ENCODE measurements at regions not wholly inside any gene's neighbourhood (a gene's known extent, or its start where the extent isn't known, plus 50 kb on each side); places are given as distances from the start of the nearest gene placed in this dataset.
"Not testable (repeated sequence)": the region's sequence is repeated elsewhere in the genome, so short reads cannot be mapped to it uniquely, and the experiment has no call there.

DNA sequence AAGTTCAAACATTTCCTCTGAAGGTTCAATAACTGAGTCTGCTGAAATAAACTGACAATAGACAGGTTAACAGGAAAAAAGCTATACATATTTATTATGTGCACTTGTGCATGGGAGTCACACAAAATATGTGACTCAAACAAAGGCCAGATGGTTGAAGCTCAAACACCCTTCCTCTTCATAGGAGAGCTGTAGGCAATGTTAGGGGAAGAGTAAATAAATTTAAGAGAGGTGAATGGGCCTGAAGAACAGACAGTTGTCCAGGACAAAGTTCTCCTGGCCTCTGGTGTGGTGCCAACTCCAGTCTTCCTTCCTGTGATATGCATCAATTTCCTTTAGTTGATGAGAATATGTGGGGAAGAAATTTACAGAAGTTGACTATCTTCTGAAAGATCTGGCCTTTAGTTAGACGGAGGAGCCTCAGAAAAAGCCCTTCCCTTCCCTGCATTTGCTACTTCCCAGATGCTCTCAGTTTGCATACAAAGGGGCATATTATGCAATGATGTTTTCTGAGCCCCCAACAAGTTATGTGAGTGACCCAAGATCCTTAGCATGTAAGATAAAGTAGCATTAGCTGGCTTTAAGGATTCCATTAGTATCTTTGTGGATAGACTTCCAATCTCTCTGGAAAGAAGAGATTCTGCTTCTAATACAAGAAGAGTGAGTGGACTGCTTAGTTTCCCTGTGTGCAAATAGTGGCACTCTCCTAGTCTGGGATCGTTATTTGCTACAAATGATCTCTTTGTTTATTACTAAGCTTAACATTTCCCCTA lies 96.4 kb upstream of the IGSF10 start:
- DNase-seq, result no peak
- intact Hi-C loops (cut with DNase I), result no loop called here

DNA sequence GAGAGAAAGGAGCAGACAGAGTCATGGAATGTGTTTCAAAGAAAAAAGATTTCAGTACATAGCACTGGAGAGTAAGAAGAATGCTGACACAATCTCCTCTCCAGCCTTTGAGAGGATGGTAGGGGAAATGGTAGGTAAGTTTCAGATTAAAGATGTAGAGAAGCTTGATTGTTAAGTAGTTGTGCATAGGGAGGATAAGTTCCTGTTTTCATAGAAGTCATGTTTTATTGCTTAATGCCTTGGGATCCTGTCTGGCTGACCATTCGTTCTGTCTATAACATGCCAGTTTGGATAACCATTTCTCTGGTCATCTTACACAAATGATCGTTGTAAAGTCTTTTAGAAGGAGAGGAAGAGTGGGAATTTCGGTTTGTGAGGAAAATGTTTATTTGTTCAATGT lies 95.7 kb upstream of the IGSF10 start:
- DNase-seq, result no peak
- intact Hi-C loops (cut with DNase I), result no loop called here

DNA sequence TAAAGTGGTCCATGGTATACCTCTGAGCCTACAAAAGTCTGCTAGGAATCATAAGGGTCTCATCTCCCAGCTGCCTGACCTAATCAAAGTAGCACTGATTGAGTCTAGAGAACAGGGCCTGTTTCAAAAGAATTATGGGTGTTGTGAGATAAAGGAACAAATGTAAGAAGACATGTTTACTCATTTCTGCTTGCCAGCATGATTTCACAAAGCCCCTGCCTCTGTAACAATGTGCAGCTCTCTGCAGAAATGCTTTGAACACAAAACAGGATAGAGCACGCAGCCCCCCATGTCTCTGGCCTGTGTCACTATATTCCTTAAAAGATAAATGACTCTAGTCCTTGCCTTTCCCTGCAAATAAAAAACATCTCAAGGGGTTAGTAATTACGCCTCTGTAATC lies 94.7 kb upstream of the IGSF10 start:
- no peak for DNase-seq

DNA sequence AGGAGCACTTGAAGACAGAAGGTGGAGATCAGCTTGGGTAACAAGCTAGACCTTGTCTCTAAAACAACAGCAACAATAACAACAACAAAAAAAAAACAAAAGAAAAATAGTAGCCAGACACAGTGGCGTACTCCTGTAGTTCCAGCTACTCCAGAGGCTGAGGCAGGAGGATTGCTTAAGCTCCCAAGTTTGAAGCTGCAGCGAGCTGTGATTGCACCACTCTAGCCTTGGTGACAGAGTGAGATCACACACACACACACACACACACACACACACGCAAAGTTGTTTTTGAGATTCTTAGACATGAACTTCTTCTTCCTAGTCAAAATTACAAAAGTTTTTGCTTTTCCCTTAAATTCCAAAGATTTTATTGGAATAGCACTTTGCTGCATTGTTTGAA lies 93.0 kb upstream of the IGSF10 start:
- intact Hi-C loops (cut with DNase I), result no loop called here
- no peak for DNase-seq

More for the DNA sequence above, 94.7 kb upstream of the IGSF10 start:
- intact Hi-C loops (cut with DNase I), result no loop called here

DNA sequence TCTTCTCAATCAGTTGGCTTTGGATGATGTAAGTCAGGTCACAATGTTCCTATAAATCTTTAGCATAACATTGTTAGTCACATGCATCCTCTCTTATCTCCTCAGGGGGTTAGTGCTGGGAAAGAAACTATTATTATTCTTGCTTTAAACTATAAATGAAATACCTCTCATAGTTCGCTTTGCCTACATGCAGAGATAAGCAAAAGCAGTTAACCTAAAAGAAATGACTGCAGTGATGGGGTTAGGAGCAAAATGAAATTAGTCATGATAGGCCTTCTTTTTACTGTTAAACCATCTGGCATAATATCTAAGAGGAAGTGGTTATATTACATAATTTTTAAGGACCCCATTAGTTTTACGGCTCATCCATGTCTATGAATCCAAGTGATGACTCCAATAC lies 91.7 kb upstream of the IGSF10 start:
- intact Hi-C loops (cut with DNase I), result no loop called here
- no peak for DNase-seq

DNA sequence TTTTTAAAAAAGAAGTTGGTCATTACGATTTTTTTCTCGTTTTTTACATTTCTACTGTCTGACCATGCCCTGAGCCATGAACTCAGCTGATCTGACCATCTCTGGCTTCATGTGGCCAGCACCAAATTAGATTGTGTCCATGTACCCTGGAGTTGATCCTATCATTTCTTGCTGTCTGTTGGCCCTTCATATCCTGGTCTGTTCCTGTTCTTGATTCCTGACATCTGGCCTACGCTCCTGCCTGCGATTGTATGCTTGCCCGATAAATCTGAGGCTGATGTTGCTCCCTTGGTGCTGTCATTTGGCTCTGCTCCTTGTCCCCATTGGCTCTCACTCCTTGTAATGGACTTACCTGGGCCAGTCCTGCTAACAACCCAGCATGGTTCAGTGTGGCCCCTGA lies 89.8 kb upstream of the IGSF10 start:
- no peak for DNase-seq
- intact Hi-C loops (cut with DNase I), result no loop called here

DNA sequence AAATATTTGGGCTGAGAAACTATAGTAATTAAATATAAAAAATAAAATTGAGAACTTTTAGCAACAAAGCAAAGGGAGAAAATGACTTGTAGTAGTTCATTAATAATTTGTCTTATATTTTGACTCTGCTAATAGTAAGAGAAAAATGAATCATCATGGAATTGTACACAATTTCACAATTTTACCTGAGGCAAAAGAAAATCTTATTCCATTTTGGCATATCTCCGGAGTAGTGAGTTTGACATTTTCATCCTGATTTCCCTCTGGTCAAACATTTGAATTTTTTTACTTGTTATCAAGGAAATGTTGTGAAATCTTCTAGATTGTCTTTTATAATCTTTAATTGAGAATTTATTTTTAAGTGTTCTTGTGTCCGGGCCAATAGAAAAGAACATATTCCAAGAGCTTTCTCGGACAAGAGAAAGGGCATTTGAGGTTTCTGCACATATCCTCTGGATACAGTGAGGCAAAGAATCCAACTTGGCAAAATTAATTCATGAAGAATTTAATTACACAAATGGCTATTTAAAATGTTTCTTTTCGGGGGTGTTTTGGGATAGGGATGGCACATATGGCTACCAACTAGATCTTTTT lies 89.3 kb upstream of the IGSF10 start:
- DNase-seq, result no peak
- intact Hi-C loops (cut with DNase I), result no loop called here

DNA sequence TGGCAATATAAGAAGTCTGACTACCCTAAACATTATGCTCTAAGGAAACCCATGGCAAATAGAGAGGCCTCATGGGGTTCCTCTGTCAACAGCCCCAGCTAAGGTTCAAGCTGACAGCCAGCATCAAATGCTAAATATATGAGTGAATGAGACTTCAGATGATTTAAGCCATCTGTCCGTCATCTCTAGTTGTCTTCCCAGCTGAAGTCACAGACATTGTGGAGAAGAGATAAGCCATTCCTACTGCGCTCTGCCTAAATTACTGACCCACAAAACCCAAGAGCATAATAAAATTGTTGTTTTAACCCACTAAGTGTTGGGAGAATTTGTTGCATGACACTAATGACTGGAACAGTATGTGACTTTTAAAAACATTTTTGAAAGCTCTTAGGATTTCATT lies 87.3 kb upstream of the IGSF10 start:
- intact Hi-C loops (cut with DNase I), result no loop called here
- no peak for DNase-seq

DNA sequence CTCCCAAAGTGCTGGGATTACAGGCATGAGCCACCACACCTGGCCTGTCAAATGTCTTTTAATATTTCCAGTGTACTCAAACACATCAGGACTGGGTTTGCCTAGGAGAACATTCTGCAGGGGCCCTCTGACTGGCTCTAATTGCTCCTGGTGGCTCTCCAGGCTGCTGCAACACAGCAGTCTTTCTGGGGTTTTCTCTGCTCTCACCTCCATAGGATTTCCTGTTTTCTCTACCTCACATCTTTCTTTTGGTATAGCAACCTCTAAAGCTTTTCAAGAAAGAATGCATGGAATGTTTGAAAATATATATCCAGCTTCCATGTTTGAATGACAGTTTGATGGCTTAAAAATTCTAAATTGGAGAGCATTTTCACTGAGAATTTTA lies 83.3 kb upstream of the IGSF10 start:
- intact Hi-C loops (cut with DNase I), result no loop called here
- DNase-seq, result no peak

DNA sequence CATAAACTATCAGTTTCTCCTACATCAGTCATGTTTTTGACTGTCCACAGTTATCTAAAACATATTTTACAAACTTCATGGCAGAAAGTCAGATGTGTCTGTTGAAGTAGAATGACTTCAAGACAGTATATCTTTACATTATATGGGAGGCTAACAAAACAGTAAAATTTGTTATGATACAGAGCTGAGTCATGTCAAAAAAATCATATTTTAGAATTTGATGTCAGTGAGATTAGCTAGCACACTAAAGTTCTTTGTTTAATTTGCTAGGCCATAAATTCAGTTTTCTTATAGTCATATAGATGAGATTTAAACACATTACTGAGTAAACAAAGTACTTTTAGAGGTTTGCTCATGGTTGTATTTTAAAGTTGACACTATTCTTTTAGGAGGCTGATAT lies 80.3 kb upstream of the IGSF10 start:
- intact Hi-C loops (cut with DNase I), result no loop called here
- DNase-seq, result no peak

DNA sequence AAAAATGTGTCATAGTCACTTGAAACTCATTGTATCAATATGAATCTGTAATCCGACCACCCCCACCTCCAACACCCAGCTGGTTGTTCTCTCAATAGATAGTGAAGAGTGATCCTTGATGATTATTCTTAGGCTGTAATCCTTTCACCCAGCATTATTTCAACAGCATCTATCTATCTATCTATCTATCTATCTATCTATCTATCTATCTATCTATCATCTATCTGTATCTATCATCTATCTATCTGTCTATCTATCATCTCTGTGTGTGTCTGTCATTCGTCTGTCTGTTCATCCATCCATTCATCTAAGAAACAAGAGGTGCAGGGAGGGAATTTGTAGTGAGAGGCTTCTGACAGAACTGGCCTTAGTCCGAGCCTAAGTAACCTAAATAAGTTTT lies 78.7 kb upstream of the IGSF10 start:
- intact Hi-C loops (cut with DNase I), result no loop called here
- no peak for DNase-seq

DNA sequence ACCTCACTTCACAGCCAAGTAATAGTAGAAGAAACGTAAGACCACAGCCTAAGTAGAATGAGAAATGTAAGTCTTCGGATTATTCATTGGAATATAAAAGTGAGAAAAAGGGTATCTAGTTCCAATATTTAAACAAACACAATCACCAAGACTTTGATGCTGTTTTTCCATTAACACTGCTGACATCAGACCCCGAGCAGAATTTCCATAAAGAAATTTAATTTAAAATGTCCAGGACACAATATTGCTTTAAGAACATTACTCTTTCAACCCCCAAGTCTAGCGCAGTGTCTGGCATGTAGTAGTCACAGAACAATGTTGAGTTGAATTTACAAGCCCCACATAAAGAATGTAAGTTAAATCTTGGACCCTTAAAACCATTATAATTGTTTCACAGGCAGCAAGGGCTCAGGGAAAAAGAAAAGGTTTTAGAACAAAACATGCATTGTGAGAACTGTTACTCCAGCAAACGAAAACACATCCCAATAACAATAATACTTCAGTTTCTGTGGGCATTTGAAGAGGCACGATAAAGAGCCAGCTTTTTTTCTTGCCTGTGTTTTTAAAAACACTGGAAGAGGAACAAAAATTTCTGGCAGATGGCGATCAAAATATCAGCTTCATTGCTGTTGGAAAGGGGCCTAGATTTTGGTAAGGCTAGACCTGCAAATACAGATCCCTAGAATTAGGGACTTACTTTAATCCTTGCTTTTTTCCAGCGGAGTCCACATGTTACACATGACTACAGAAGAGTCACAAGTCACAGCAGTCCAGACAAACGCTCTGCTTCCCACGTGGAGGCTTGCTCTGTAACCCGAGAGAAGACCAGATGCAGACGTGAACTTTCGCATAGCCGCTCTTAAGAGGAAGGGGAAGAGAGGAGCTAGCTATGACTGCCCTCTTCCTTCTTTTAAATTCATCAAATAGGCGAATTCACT lies 77.9 kb upstream of the IGSF10 start:
- intact Hi-C loops (cut with DNase I), result no loop called here
- peak in 2 of 10 donors; percentile 12 to 20 for DNase-seq

DNA sequence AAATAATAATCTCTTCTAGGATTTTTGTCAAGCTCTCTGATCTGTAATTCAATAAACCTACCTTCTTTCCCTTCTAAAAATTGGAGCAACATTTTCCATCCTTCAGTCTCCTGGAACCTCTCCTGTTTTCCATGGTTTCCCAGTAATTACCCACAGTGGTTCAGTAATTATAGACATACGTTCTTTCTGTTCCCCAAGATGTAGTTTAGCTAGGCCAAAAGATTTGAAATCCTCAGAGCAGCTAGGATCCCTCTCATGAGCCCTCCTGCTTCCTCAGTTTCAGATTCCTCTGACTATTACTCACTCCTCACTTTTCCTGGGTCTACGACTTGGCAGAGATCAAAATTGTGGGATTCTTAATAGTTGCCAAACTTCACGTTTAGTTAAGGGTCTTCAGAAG lies 76.9 kb upstream of the IGSF10 start:
- no peak for DNase-seq
- intact Hi-C loops (cut with DNase I), result no loop called here

DNA sequence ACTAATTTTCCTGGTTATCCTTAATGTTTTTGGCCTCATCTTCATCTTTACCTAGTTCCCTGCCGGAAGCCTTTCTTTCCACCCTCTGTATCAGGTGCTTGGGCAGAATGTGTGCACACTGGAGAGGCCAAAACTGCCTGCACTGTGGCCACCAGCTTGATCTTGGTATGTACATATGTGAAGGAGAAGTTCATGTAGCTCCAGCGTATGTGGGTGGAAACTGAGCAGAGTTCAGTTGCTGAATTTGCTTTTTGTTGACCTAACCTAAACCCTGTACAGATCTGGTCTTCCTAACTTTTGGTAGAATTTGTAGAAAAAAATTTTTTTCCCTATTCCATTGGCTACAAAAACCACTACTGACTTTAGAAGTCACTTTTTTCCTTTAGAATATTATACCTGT lies 65.9 kb upstream of the IGSF10 start:
- no peak for DNase-seq
- intact Hi-C loops (cut with DNase I), result no loop called here

DNA sequence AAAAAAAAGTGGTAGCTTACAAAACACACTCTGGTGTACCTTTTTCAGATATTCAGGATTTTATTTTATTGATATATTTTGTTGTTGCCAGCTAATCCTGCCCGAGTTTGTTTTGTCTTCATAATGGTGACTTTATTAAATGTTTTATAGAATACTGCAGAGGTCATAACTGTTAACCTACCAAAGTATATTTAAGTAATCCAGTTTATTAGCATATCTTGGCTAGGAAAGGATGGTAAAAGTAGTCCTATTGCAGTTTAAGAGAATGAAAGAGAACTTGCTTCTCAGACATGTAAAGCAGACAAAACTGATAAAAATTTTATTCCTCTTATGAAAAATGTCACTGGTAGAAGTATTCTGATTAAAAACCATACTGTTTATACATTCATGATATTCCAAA lies 59.2 kb upstream of the IGSF10 start:
- DNase-seq, result no peak
- intact Hi-C loops (cut with DNase I), result no loop called here

DNA sequence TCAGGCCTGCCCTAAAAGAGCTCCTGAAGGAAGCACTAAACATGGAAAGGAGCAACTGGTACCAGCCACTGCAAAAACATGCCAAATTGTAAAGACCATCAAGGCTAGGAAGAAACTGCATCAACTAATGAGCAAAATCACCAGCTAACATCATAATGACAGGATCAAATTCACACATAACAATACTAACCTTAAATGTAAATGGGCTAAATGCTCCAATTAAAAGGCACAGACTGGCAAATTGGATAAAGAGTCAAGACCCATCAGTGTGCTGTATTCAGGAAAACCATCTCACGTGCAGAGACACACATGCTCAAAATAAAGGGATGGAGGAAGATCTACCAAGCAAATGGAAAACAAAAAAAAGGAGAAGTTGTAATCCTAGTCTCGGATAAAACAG lies 50.6 kb upstream of the IGSF10 start:
- DNase-seq; intact Hi-C loops (cut with DNase I): not testable (repeated sequence)

All from posterior cingulate gyrus (tissue), 11 donors.